Fibroblast of lung (primary cell): ENCODE measurements at regions not wholly inside any gene's neighbourhood (a gene's known extent, or its start where the extent isn't known, plus 50 kb on each side); places are given as distances from the start of the nearest gene placed in this dataset.

ENCODE experiments used
- DNase-seq, 2 donors: peaks; one replicate each; pipeline versions ENCODE4 v3.0.0 to v3.0.0-alpha.2; 2010; ENCODE audit warnings: low read depth in 2 of 2
- H2AFZ ChIP-seq: 2 replicates; pipeline ENCODE4 v1.5.1; 2012; ENCODE audit warnings: low read length, control low read depth, inconsistent platforms
- H3K27ac ChIP-seq: 2 replicates; pipeline ENCODE4 v1.5.1; 2011; ENCODE audit warnings: low read length, control low read depth; ENCODE audit not compliant: insufficient read depth
- H3K27me3 ChIP-seq: 2 replicates; pipeline ENCODE4 v1.5.1; 2011; ENCODE audit warnings: mild to moderate bottlenecking, low read length; ENCODE audit not compliant: control insufficient read depth, insufficient read depth
- H3K36me3 ChIP-seq: 2 replicates; pipeline ENCODE4 v1.5.1; 2011; ENCODE audit warnings: low read length; ENCODE audit not compliant: control insufficient read depth, insufficient read depth
- H3K4me1 ChIP-seq: 2 replicates; pipeline ENCODE4 v1.5.1; 2011; ENCODE audit warnings: low read length; ENCODE audit not compliant: control insufficient read depth, insufficient read depth; ENCODE audit errors: extremely low read depth
- H3K4me2 ChIP-seq: 2 replicates; pipeline ENCODE4 v1.5.1; 2011; ENCODE audit warnings: low read length, control low read depth; ENCODE audit not compliant: insufficient read depth; ENCODE audit errors: extremely low read depth
- H3K4me3 ChIP-seq, 4 experiments: fragments of 200-600 bp in 1 of 4; sonication (generic) in 1 of 4; replicated peaks in 1 of 4; 2 replicates each; pipeline ENCODE4 v1.5.1; 2011 to 2016; ENCODE audit warnings: low read length in 4 of 4, low read depth in 3 of 4, mild to moderate bottlenecking in 3 of 4, control low read depth in 2 of 4, inconsistent platforms in 1 of 4, mixed read lengths in 1 of 4; ENCODE audit not compliant: insufficient read depth in 1 of 4; ENCODE audit errors: control extremely low read depth in 1 of 4
- H3K79me2 ChIP-seq: 2 replicates; pipeline ENCODE4 v1.5.1; 2012; ENCODE audit warnings: mild to moderate bottlenecking, low read length, inconsistent platforms; ENCODE audit not compliant: control insufficient read depth, insufficient read depth
- H3K9ac ChIP-seq: 2 replicates; pipeline ENCODE4 v1.5.1; 2011; ENCODE audit warnings: mild to moderate bottlenecking, low read length, control low read depth; ENCODE audit not compliant: insufficient read depth
- H3K9me3 ChIP-seq: 2 replicates; pipeline ENCODE4 v1.5.1; 2012; ENCODE audit warnings: low read depth, low read length; ENCODE audit not compliant: control insufficient read depth, insufficient read depth
- H4K20me1 ChIP-seq: 2 replicates; pipeline ENCODE4 v1.5.1; 2011; ENCODE audit warnings: low read length; ENCODE audit not compliant: control insufficient read depth, insufficient read depth; ENCODE audit errors: extremely low read depth
- EZH2 ChIP-seq: IDR thresholded peaks from 2 replicates; pipeline ENCODE4 v1.5.1; 2012; ENCODE audit warnings: low read length, control low read depth, mild to moderate bottlenecking; ENCODE audit errors: missing control alignments
- TF ChIP-seq, protein P1 (sequence below), 2 donors: IDR thresholded peaks in 1 of 2; conservative IDR thresholded peaks in 1 of 2; 1 replicate in 1 of 2; 2 replicates in 1 of 2; pipeline ENCODE4 v1.5.1; 2011 to 2012; ENCODE audit warnings: low read length in 2 of 2, control low read depth in 1 of 2, inconsistent platforms in 1 of 2, low read depth in 1 of 2, mild to moderate bottlenecking in 1 of 2

DNA sequence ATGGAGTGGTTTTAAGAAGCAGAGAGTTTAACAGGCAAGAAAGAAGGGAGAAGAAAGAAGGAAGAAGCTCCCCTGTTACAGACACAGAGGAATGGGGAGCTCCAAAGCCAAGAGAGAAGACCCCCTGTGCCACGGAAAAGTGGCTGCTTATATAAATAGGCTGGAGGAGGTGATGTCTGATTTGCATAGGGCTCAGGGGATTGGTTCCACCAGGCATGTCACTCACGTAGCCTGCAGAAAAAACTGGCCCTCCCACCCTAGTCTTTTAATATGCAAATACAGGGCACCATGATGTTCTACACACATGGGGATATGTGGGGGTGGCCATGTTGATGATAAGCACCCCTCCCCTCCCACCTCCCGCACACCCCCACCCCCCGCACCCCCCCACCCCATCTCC is 99.6 kb downstream of the ETS2 start:
- H3K79me2 ChIP-seq, result no peaks in the 10 kb centered on the region
- no peaks in the 10 kb centered on the region for H3K36me3 ChIP-seq
- no peaks in the 10 kb centered on the region for H4K20me1 ChIP-seq
- H3K4me2 ChIP-seq, result no peak overlapping the region
- no peaks in the 10 kb centered on the region for H3K27me3 ChIP-seq
- TF ChIP-seq EZH2, result no peak
- TF ChIP-seq, protein P1, sequence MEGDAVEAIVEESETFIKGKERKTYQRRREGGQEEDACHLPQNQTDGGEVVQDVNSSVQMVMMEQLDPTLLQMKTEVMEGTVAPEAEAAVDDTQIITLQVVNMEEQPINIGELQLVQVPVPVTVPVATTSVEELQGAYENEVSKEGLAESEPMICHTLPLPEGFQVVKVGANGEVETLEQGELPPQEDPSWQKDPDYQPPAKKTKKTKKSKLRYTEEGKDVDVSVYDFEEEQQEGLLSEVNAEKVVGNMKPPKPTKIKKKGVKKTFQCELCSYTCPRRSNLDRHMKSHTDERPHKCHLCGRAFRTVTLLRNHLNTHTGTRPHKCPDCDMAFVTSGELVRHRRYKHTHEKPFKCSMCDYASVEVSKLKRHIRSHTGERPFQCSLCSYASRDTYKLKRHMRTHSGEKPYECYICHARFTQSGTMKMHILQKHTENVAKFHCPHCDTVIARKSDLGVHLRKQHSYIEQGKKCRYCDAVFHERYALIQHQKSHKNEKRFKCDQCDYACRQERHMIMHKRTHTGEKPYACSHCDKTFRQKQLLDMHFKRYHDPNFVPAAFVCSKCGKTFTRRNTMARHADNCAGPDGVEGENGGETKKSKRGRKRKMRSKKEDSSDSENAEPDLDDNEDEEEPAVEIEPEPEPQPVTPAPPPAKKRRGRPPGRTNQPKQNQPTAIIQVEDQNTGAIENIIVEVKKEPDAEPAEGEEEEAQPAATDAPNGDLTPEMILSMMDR (conservative IDR thresholded peaks at IDR 0.05 in 1 of 2, IDR thresholded peaks at IDR 0.05 in 1 of 2; ENCODE audit: low read depth in 1 of 2, low read length in 2 of 2), result no peak
- no peak overlapping the region for H2AFZ ChIP-seq
- DNase-seq, result no peak
- no peaks in the 10 kb centered on the region for H3K9me3 ChIP-seq
- H3K4me3 ChIP-seq, result no peak overlapping the region
- H3K27ac ChIP-seq, result no peak overlapping the region
- H3K4me1 ChIP-seq, result peaks cover 7% of the 10 kb centered on the region
- no peak overlapping the region for H3K9ac ChIP-seq

DNA sequence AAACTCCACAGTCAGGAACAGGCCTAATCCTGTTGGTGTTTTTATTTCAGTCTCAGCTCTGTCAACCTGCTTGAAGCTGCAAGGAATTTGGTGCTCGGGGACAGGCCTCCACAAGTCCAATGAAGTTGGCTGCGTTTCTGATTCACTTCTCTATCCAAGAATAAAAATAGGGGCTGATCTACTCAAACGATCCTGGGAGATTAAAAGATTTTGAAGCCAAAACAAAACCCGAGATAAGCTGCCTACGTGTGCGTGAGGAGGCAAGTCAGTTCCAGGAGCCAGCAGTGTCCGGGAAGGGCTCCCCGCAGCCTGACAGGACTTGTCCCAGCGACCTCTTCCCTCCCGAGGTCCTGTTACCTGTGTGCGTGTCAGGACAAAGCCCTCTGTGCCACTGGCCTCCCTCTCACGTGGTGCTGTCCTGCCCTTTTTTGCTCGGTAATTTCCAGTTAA is 98.0 kb downstream of the ETS2 start:
- H2AFZ ChIP-seq, result no peak overlapping the region
- no peak for DNase-seq

DNA sequence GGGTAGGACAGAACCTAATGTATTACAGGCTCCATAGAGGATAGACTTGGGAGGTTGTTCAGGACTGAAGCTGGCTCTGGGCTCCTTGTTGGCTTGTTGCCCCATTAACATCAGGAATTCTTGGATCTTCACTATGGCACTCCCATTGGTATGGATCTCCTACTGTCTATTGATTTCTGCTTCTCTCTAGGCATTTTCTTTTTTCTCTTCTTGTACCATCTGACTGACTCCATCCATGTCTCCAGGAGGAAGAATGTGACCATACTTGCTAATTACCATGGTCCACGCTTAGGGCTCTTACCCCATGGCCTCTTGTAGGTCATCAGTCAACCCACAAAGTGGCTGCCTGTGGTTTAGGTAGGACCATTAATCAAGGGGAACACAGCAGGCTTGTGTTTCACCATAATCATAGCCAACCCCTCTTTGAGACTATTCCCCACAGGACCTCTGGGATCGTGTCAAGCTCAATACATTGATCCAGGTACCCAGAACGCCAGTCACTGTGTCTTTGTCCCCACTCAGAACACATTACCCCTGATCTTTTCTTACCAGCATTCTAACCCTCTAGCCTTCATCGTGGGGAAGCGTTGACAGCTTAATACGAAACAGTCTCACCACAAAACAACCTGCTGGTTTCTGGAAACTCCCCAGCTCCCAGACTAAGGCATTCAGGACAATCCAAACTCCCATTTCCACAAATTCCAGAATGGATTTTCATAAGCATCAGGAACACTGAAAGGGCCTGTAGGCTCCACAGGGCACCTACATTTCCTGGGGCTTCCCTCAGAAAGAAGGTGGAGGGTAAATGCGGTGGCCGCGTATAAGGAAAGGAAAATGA is 97.1 kb downstream of the ETS2 start:
- no peak overlapping the region for H3K4me2 ChIP-seq
- H3K9me3 ChIP-seq, result no peaks in the 10 kb centered on the region
- no peak overlapping the region for H3K9ac ChIP-seq
- H2AFZ ChIP-seq, result no peak overlapping the region
- no peaks in the 10 kb centered on the region for H3K27me3 ChIP-seq
- no peak for TF ChIP-seq EZH2
- TF ChIP-seq, protein P1 (conservative IDR thresholded peaks at IDR 0.05 in 1 of 2, IDR thresholded peaks at IDR 0.05 in 1 of 2; ENCODE audit: low read depth in 1 of 2, low read length in 2 of 2), result no peak
- H3K36me3 ChIP-seq, result no peaks in the 10 kb centered on the region
- H3K4me1 ChIP-seq, result peaks cover 7% of the 10 kb centered on the region
- no peaks in the 10 kb centered on the region for H3K79me2 ChIP-seq
- H4K20me1 ChIP-seq, result no peaks in the 10 kb centered on the region
- H3K27ac ChIP-seq, result no peak overlapping the region
- H3K4me3 ChIP-seq, result no peak overlapping the region
- DNase-seq, result peak in 1 of 2 donors; percentile 36

More for the DNA sequence above, 98.0 kb downstream of the ETS2 start:
- Histone ChIP-seq H3K9ac (no peak overlapping the region), H3K4me3 (no peak overlapping the region), H3K9me3 (no peaks in the 10 kb centered on the region), H3K27me3 (no peaks in the 10 kb centered on the region), H3K36me3 (no peaks in the 10 kb centered on the region), H3K4me2 (no peak overlapping the region), H3K79me2 (no peaks in the 10 kb centered on the region), H3K4me1 (peaks cover 7% of the 10 kb centered on the region), H4K20me1 (no peaks in the 10 kb centered on the region), H3K27ac (no peak overlapping the region)
- no peak for TF ChIP-seq EZH2
- TF ChIP-seq, protein P1 (conservative IDR thresholded peaks at IDR 0.05 in 1 of 2, IDR thresholded peaks at IDR 0.05 in 1 of 2; ENCODE audit: low read depth in 1 of 2, low read length in 2 of 2), result no peak
